IMR-90 (cell line): ENCODE measurements at regions not wholly inside any gene's neighbourhood (a gene's known extent, or its start where the extent isn't known, plus 50 kb on each side); places are given as distances from the start of the nearest gene placed in this dataset.

Experiments
- ATAC-seq: fragments of 200-7000 bp; cut with Tn5 transposase; 2 replicates; pipeline ENCODE4 v1.9.1; 2020; ENCODE audit warnings: low read depth, mild to moderate bottlenecking, moderate library complexity
- BruUV-seq: library from RNA; stranded (reverse); fragments of 400-500 nt; replicated peaks from 2 replicates; lab custom pipeline; 2021; lab: Mats Ljungman, UMichigan
- CTCF ChIA-PET: fragments of 300-600 bp; formaldehyde crosslinking; extraction: SDS; loops from one replicate; lab custom pipeline; 2021; ENCODE audit warnings: antibody characterized with exemption; lab: Yijun Ruan, JAX
- POLR2A ChIA-PET: fragments of 300-600 bp; sonication (Branson Sonifier 250); formaldehyde crosslinking; loops from one replicate; lab custom pipeline; 2022; ENCODE audit warnings: antibody characterized with exemption; ENCODE audit not compliant: unreplicated experiment; lab: Charles Lee
- DNase-seq: peaks from one replicate; pipeline ENCODE4 v3.0.0; 2013
- H2AFZ ChIP-seq: replicated peaks from 2 replicates; pipeline ENCODE3; 2013; ENCODE audit warnings: low read length, mild to moderate bottlenecking; ENCODE audit not compliant: poor library complexity
- H2AK5ac ChIP-seq: 2 replicates; pipeline ENCODE4 v1.6.1; 2013; ENCODE audit warnings: low read depth, low read length, inconsistent platforms
- H2AK9ac ChIP-seq: replicated peaks from 2 replicates; pipeline ENCODE3; 2013; ENCODE audit warnings: mild to moderate bottlenecking, low read depth, low read length, moderate library complexity; ENCODE audit not compliant: poor library complexity
- H2BK120ac ChIP-seq: 2 replicates; pipeline ENCODE4 v1.6.1; 2013; ENCODE audit warnings: low read depth, low read length, inconsistent platforms
- H2BK15ac ChIP-seq: 3 replicates; pipeline ENCODE4 v1.6.1; 2013; ENCODE audit warnings: low read depth, low read length, inconsistent platforms
- H2BK20ac ChIP-seq: 2 replicates; pipeline ENCODE4 v1.6.1; 2013; ENCODE audit warnings: low read depth, mild to moderate bottlenecking, inconsistent platforms, low read length, moderate library complexity
- H2BK5ac ChIP-seq: 2 replicates; pipeline ENCODE4 v1.6.1; 2013; ENCODE audit warnings: mild to moderate bottlenecking, low read depth, low read length, inconsistent platforms; ENCODE audit not compliant: poor library complexity, severe bottlenecking
- H3K14ac ChIP-seq: replicated peaks from 2 replicates; pipeline ENCODE4 v1.6.1; 2013; ENCODE audit warnings: low read depth, low read length, inconsistent platforms
- H3K18ac ChIP-seq: 2 replicates; pipeline ENCODE4 v1.6.1; 2013; ENCODE audit warnings: low read depth, low read length, control low read depth
- H3K23ac ChIP-seq: 2 replicates; pipeline ENCODE4 v1.6.1; 2013; ENCODE audit warnings: low read depth, low read length, inconsistent platforms
- H3K27ac ChIP-seq: 2 replicates; pipeline ENCODE4 v1.5.1; 2013; ENCODE audit warnings: mild to moderate bottlenecking, control low read depth, low read length; ENCODE audit not compliant: insufficient read depth
- H3K27me3 ChIP-seq: 2 replicates; pipeline ENCODE4 v1.6.1; 2013; ENCODE audit warnings: low read length; ENCODE audit not compliant: control insufficient read depth, insufficient read depth
- H3K36me3 ChIP-seq: 2 replicates; pipeline ENCODE4 v1.6.1; 2013; ENCODE audit warnings: low read length, mixed read lengths; ENCODE audit not compliant: control insufficient read depth, insufficient read depth
- H3K4ac ChIP-seq: 2 replicates; pipeline ENCODE4 v1.6.1; 2013; ENCODE audit warnings: low read depth, low read length, inconsistent platforms
- H3K4me1 ChIP-seq: 2 replicates; pipeline ENCODE4 v1.6.1; 2013; ENCODE audit warnings: low read length, mixed read lengths; ENCODE audit not compliant: control insufficient read depth, insufficient read depth
- H3K4me2 ChIP-seq: 2 replicates; pipeline ENCODE4 v1.6.1; 2013; ENCODE audit warnings: low read depth, mild to moderate bottlenecking, control low read depth, low read length, moderate library complexity
- H3K4me3 ChIP-seq: 2 replicates; pipeline ENCODE4 v1.5.1; 2013; ENCODE audit warnings: low read depth, mild to moderate bottlenecking, control low read depth, low read length, moderate library complexity; ENCODE audit not compliant: insufficient read depth
- H3K56ac ChIP-seq: 2 replicates; pipeline ENCODE4 v1.6.1; 2013; ENCODE audit warnings: low read length, inconsistent platforms; ENCODE audit not compliant: insufficient read depth; ENCODE audit errors: extremely low read depth
- H3K79me1 ChIP-seq, 2 experiments: 2 replicates each; pipeline ENCODE4 v1.6.1; 2013; ENCODE audit warnings: low read length in 2 of 2, inconsistent platforms in 1 of 2, low read depth in 1 of 2
- H3K9ac ChIP-seq: 2 replicates; pipeline ENCODE4 v1.6.1; 2013; ENCODE audit warnings: low read depth, low read length, control low read depth
- H3K9me1 ChIP-seq: 2 replicates; pipeline ENCODE4 v1.6.1; 2013; ENCODE audit warnings: low read length, inconsistent platforms; ENCODE audit not compliant: insufficient read depth
- H3K9me3 ChIP-seq: 2 replicates; pipeline ENCODE4 v1.6.1; 2013; ENCODE audit warnings: low read length; ENCODE audit not compliant: control insufficient read depth, insufficient read depth
- H4K20me1 ChIP-seq: 2 replicates; pipeline ENCODE4 v1.6.1; 2013; ENCODE audit warnings: low read length, inconsistent platforms; ENCODE audit not compliant: insufficient read depth
- H4K5ac ChIP-seq: 2 replicates; pipeline ENCODE4 v1.6.1; 2013; ENCODE audit warnings: mild to moderate bottlenecking, low read depth, low read length, control low read depth
- H4K8ac ChIP-seq, 2 experiments: 2 replicates each; pipeline ENCODE4 v1.6.1; 2013; ENCODE audit warnings: low read depth in 2 of 2, low read length in 2 of 2, control low read depth in 1 of 2, inconsistent platforms in 1 of 2
- H4K91ac ChIP-seq: 2 replicates; pipeline ENCODE4 v1.6.1; 2013; ENCODE audit warnings: low read depth, low read length, inconsistent platforms; ENCODE audit not compliant: insufficient read depth
- CEBPB ChIP-seq: IDR thresholded peaks from 2 replicates; pipeline ENCODE4 v1.6.1; 2012; ENCODE audit warnings: low read depth, low read length, improper control_type of control experiment
- NFE2L2 ChIP-seq: fragments of 150-350 bp; IDR thresholded peaks from 2 replicates; pipeline ENCODE4 v1.6.1; 2016; ENCODE audit warnings: low read depth, mild to moderate bottlenecking, low read length
- WGBS, 2 experiments: methylation state at CpG; one replicate each; pipeline versions ENCODE4 v1.1.5 to v1.1.7; 2013; ENCODE audit warnings: missing lambda C conversion rate in 2 of 2; ENCODE audit not compliant: insufficient read length in 1 of 2; ENCODE audit errors: extremely low coverage in 2 of 2; 5-methylcytosine and 5-hydroxymethylcytosine counted together
- dilution Hi-C: fragments of 300-500 bp; cut with HindIII; formaldehyde crosslinking; loops from one replicate; pipeline ENCODE4 v1.14.3; 2018; ENCODE audit warnings: low sequenced_read_pairs; ENCODE audit not compliant: unreplicated experiment
- in situ Hi-C: fragments of 300-500 bp; cut with MboI; formaldehyde crosslinking; loops from 3 replicates; pipeline ENCODE4 v1.14.3; 2019; ENCODE audit warnings: low sequenced_read_pairs, inconsistent platforms, mixed read lengths
- intact Hi-C: fragments of 100-400 bp; cut with micrococcal nuclease; formaldehyde crosslinking; loops from 2 replicates; pipeline ENCODE4 v1.10.0; 2022

DNA sequence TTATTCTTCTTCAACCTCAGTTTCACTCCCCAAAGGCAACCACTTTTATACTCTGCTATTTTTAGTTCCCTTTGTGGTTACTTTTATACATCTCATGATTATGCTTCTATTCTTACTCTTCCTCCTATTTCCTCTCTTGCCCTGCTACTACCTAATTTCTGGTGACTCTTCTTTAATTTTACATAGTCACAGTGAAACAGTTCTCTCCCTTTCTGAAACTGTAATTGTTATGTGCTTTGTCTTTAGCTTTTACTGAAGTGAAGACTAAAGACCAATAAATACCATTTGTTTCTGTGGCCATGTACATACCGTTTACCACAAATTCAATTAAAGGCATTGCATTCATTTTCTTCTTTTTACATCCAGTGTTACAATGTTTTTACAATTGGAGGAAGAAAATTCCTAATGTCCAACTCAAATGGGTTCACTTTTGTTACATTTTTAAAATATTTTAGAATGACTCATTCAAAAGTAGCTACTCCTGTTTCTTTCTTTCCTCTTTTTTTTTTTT, 410.6 kb downstream of the PSAT1 start:
- BruUV-seq = no TSS peak
- Histone ChIP-seq H3K18ac (peak overlapping the region; percentile 96), H3K4me1 (peaks cover 5% of the 10 kb centered on the region; the same call in 1 of the 2 replicates), H3K23ac (peak overlapping the region; percentile 90; the same call in 1 of the 2 replicates), H2BK20ac (peak overlapping the region; percentile 96; the same call in 1 of the 2 replicates), H3K4ac (peak overlapping the region; percentile 53; the same call in 1 of the 2 replicates), H4K5ac (peak overlapping the region; percentile 72; the same call in 1 of the 2 replicates), H3K4me2 (peak overlapping the region; percentile 99), H3K56ac (peak overlapping the region; percentile 76), H4K20me1 (no peaks in the 10 kb centered on the region), H3K27ac (peak overlapping the region; percentile 81), H3K27me3 (no peaks in the 10 kb centered on the region), H2AK5ac (0 out of 2 replicates have a peak overlapping the region, but pooled peaks have one; percentile 21), H2BK15ac (no peak overlapping the region), H3K9me3 (no peaks in the 10 kb centered on the region), H4K91ac (no peak overlapping the region), H3K79me1 (no peaks in the 10 kb centered on the region), H3K9me1 (no peaks in the 10 kb centered on the region), H3K4me3 (peak overlapping the region; percentile 16; the same call in 1 of the 2 replicates), H3K14ac (peak overlapping the region; percentile 85; the same call in 1 of the 2 replicates), H2AFZ (no peak overlapping the region), H3K9ac (peak overlapping the region; percentile 70; the same call in 1 of the 2 replicates), H2BK5ac (peak overlapping the region; percentile 99), H4K8ac (peak overlapping the region; percentile 8 to 83; a peak in 3 of 4 replicates), H3K36me3 (no peaks in the 10 kb centered on the region), H2AK9ac (no peak overlapping the region), H2BK120ac (peak overlapping the region; percentile 95)
- ChIA-PET POLR2A (interaction anchor here (0.6 to 0.7 kb wide), 2 partner anchors 118 to 147 kb away, joined by 12 read pairs; no protein-coding TSS in a partner anchor), CTCF (interaction anchor here (0.6 to 0.8 kb wide), 2 partner anchors 16 to 310 kb away, joined by 3 to 4 read pairs; no protein-coding TSS in a partner anchor)
- dilution Hi-C loops = no loop called here
- no CpG with 5 or more reads among the region's 1 CpG for WGBS, 2 experiments
- DNase-seq (peak; percentile 74), ATAC-seq (peak; percentile 86)
- in situ Hi-C loops = no loop called here
- intact Hi-C loops = no loop called here
- TF ChIP-seq CEBPB (no peak), NFE2L2 (0 out of 2 replicates have a peak, but pooled peaks have one; percentile 23)
